NCI-H526 treated with DMSO at 0.1 percent for 48 hours (cell line): ENCODE measurements at regions not wholly inside any gene's neighbourhood (a gene's known extent, or its start where the extent isn't known, plus 50 kb on each side); places are given as distances from the start of the nearest gene placed in this dataset.
A peak's percentile ranks its signal among the peaks of the same experiment; 100 is the strongest.
"Not testable (repeated sequence)": the region's sequence is repeated elsewhere in the genome, so short reads cannot be mapped to it uniquely, and the experiment has no call there.

Experiments used
- DNase-seq: peaks from one replicate; lab custom pipeline; 2025; lab: John Stamatoyannopoulos, UW

- DNase-seq = no peak
Observed at GRCh38 chr1:233435622-233436021, 108.1 kb downstream of the MAP3K21 start.

- no peak for DNase-seq
Observed at GRCh38 chr1:233439721-233440120, 112.2 kb downstream of the MAP3K21 start.

- DNase-seq = peak; percentile 6
Observed at GRCh38 chr1:233440951-233441401, 113.5 kb downstream of the MAP3K21 start.

GRCh38 chr1:233442026-233442780, 114.7 kb downstream of the MAP3K21 start:
- DNase-seq = no peak

- DNase-seq = no peak
Observed at GRCh38 chr1:233443040-233443760, 115.7 kb downstream of the MAP3K21 start.

GRCh38 chr1:233444484-233444883, 117.0 kb downstream of the MAP3K21 start:
- no peak for DNase-seq

GRCh38 chr1:233445737-233446136, 118.2 kb downstream of the MAP3K21 start:
- no peak for DNase-seq

GRCh38 chr1:233446935-233447334, 119.4 kb downstream of the MAP3K21 start:
- DNase-seq = no peak

GRCh38 chr1:233448109-233448689, 120.7 kb downstream of the MAP3K21 start:
- DNase-seq = no peak

- no peak for DNase-seq
Observed at GRCh38 chr1:233452724-233453123, 125.2 kb downstream of the MAP3K21 start.

GRCh38 chr1:233453433-233454200, 126.1 kb downstream of the MAP3K21 start:
- DNase-seq = no peak

GRCh38 chr1:233459470-233459945, 132.0 kb downstream of the MAP3K21 start:
- no peak for DNase-seq

- DNase-seq = no peak
Observed at GRCh38 chr1:233459968-233460367, 132.4 kb downstream of the MAP3K21 start.

GRCh38 chr1:233460692-233461091, 133.2 kb downstream of the MAP3K21 start:
- no peak for DNase-seq

- no peak for DNase-seq
Observed at GRCh38 chr1:233461847-233462246, 134.3 kb downstream of the MAP3K21 start.

- no peak for DNase-seq
Observed at GRCh38 chr1:233463333-233463732, 135.8 kb downstream of the MAP3K21 start.

- no peak for DNase-seq
Observed at GRCh38 chr1:233465745-233466343, 138.3 kb downstream of the MAP3K21 start.

- DNase-seq = no peak
Observed at GRCh38 chr1:233470741-233471499, 143.0 kb upstream of the KCNK1 start.

GRCh38 chr1:233471851-233472250, 142.1 kb upstream of the KCNK1 start:
- DNase-seq = not testable (repeated sequence)

- DNase-seq = not testable (repeated sequence)
Observed at GRCh38 chr1:233472796-233473195, 141.1 kb upstream of the KCNK1 start.
